Panc1 (cell line): ENCODE measurements at regions not wholly inside any gene's neighbourhood (a gene's known extent, or its start where the extent isn't known, plus 50 kb on each side); places are given as distances from the start of the nearest gene placed in this dataset.

Experiments used
- ATAC-seq: fragments of 200-7000 bp; cut with Tn5 transposase; 2 replicates; pipeline ENCODE4 v1.9.1; 2020; ENCODE audit warnings: mild to moderate bottlenecking, moderate library complexity
- BruUV-seq: library from RNA; stranded (reverse); fragments of 400-500 nt; replicated peaks from 2 replicates; lab custom pipeline; 2021; lab: Mats Ljungman, UMichigan
- CTCF ChIA-PET: fragments of 300-600 bp; sonication (Branson Sonifier 250); formaldehyde crosslinking; loops from one replicate; lab custom pipeline; 2022; ENCODE audit warnings: antibody characterized with exemption; lab: Charles Lee
- POLR2A ChIA-PET: fragments of 300-600 bp; sonication (Branson Sonifier 250); formaldehyde crosslinking; loops from one replicate; lab custom pipeline; 2022; ENCODE audit warnings: antibody characterized with exemption; lab: Charles Lee
- DNase-seq: peaks from one replicate; pipeline ENCODE4 v3.0.0-alpha.2; 2010; ENCODE audit warnings: low read depth, low spot score
- H3K27ac ChIP-seq: 2 replicates; pipeline ENCODE4 v1.5.1; 2011; ENCODE audit warnings: mild to moderate bottlenecking, low read length, inconsistent platforms
- H3K27me3 ChIP-seq: fragments of 200-500 bp; sonication (Bioruptor generic); 2 replicates; pipeline ENCODE4 v1.6.0; 2014; ENCODE audit warnings: low read length, inconsistent platforms; ENCODE audit not compliant: control insufficient read depth, insufficient read depth
- H3K36me3 ChIP-seq: fragments of 200-500 bp; sonication (Bioruptor generic); 2 replicates; pipeline ENCODE4 v1.5.1; 2014; ENCODE audit warnings: inconsistent platforms, mild to moderate bottlenecking, low read length, moderate library complexity; ENCODE audit not compliant: control insufficient read depth, insufficient read depth
- H3K4me1 ChIP-seq: 2 replicates; pipeline ENCODE4 v1.5.1; 2011; ENCODE audit warnings: inconsistent platforms, mild to moderate bottlenecking, low read length, moderate library complexity; ENCODE audit not compliant: control insufficient read depth, insufficient read depth
- H3K4me3 ChIP-seq, 2 experiments: 2 replicates each; pipeline ENCODE4 v1.5.1; 2011 to 2012; ENCODE audit warnings: low read depth in 2 of 2, low read length in 2 of 2, mild to moderate bottlenecking in 2 of 2, inconsistent platforms in 1 of 2, moderate library complexity in 1 of 2
- H3K9me3 ChIP-seq: fragments of 200-500 bp; sonication (Bioruptor generic); 2 replicates; pipeline ENCODE4 v1.5.1; 2014; ENCODE audit warnings: low read depth, mild to moderate bottlenecking, inconsistent platforms, low read length, moderate library complexity; ENCODE audit not compliant: control insufficient read depth, insufficient read depth
- CTCF ChIP-seq: fragments of 450-650 bp; IDR thresholded peaks from 2 replicates; pipeline ENCODE4 v1.5.1; 2017; ENCODE audit warnings: mild to moderate bottlenecking
- POLR2AphosphoS5 ChIP-seq: IDR thresholded peaks from 2 replicates; pipeline ENCODE4 v1.6.1; 2012; ENCODE audit warnings: mild to moderate bottlenecking, low read depth, low read length, moderate library complexity
- SIN3A ChIP-seq: IDR thresholded peaks from 2 replicates; pipeline ENCODE4 v1.6.1; 2012; ENCODE audit warnings: low read depth, mild to moderate bottlenecking, low read length, moderate library complexity, borderline replicate concordance; ENCODE audit not compliant: insufficient read depth
- TCF7L2 ChIP-seq: IDR thresholded peaks from 2 replicates; pipeline ENCODE4 v1.6.1; 2011; ENCODE audit warnings: mild to moderate bottlenecking, low read depth, low read length, inconsistent platforms
- in situ Hi-C: cut with HindIII; loops from 2 replicates; pipeline ENCODE4 v1.10.0; 2016; ENCODE audit warnings: low sequenced_read_pairs, low pct_unique_long_range_greater_than_20kb
- intact Hi-C: fragments of 100-400 bp; cut with micrococcal nuclease; formaldehyde crosslinking; loops from one replicate; pipeline ENCODE4 v1.10.0; 2022; ENCODE audit not compliant: unreplicated experiment
- TF ChIP-seq, protein P1 (sequence below), 2 experiments: IDR thresholded peaks; 2 replicates each; pipeline ENCODE4 v1.6.1; 2011 to 2012; ENCODE audit warnings: low read depth in 2 of 2, control low read depth in 1 of 2, low read length in 1 of 2, mild to moderate bottlenecking in 1 of 2, moderate library complexity in 1 of 2; ENCODE audit not compliant: insufficient read depth in 1 of 2

- Histone ChIP-seq H3K27me3 (no peaks in the 10 kb centered on the region), H3K4me1 (peaks cover 8% of the 10 kb centered on the region), H3K36me3 (no peaks in the 10 kb centered on the region), H3K27ac (no peak overlapping the region), H3K9me3 (no peaks in the 10 kb centered on the region), H3K4me3 (no peak overlapping the region)
- intact Hi-C loops: no loop called here
- ChIA-PET CTCF (no interaction called here), POLR2A (no interaction called here)
- TF ChIP-seq, protein P1, sequence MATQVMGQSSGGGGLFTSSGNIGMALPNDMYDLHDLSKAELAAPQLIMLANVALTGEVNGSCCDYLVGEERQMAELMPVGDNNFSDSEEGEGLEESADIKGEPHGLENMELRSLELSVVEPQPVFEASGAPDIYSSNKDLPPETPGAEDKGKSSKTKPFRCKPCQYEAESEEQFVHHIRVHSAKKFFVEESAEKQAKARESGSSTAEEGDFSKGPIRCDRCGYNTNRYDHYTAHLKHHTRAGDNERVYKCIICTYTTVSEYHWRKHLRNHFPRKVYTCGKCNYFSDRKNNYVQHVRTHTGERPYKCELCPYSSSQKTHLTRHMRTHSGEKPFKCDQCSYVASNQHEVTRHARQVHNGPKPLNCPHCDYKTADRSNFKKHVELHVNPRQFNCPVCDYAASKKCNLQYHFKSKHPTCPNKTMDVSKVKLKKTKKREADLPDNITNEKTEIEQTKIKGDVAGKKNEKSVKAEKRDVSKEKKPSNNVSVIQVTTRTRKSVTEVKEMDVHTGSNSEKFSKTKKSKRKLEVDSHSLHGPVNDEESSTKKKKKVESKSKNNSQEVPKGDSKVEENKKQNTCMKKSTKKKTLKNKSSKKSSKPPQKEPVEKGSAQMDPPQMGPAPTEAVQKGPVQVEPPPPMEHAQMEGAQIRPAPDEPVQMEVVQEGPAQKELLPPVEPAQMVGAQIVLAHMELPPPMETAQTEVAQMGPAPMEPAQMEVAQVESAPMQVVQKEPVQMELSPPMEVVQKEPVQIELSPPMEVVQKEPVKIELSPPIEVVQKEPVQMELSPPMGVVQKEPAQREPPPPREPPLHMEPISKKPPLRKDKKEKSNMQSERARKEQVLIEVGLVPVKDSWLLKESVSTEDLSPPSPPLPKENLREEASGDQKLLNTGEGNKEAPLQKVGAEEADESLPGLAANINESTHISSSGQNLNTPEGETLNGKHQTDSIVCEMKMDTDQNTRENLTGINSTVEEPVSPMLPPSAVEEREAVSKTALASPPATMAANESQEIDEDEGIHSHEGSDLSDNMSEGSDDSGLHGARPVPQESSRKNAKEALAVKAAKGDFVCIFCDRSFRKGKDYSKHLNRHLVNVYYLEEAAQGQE (IDR thresholded peaks at IDR 0.05; ENCODE audit: insufficient read depth in 1 of 2, low read depth in 2 of 2, low read length in 1 of 2): no peak
- no peak for TF ChIP-seq TCF7L2
- no peak for TF ChIP-seq CTCF
- no peak for TF ChIP-seq SIN3A
- TF ChIP-seq POLR2AphosphoS5: no peak
- BruUV-seq: no TSS peak
- DNase-seq: no peak
- in situ Hi-C loops: no loop called here
- no peak for ATAC-seq
These were observed 66.1 kb upstream of the SMOX start for GRCh38 chr20:4082406-4083097.

DNA sequence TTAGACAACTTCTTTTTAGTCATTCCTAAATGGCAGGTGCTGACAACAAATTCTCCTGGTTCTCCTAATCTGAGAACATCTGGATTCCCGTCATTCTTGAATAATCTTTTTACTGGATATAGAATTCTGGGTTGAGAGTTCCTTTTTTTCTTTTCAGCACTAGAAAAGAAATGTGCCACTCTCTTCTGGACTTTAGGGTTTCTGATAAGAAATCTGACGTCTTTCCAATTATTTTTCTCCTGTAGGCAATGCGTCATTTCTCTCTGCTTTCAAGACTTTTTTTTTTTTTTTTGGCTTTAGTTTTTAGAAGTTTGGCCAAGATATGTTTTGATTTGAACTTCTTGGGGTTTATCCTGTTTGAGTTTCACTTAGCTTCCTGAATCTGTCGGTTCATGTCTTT is 66.1 kb upstream of the RNF24 start:
- ChIA-PET CTCF (interaction anchor here (0.7 kb wide), 1 partner anchor 329 kb away, joined by 5 read pairs; no protein-coding TSS in a partner anchor), POLR2A (no interaction called here)
- in situ Hi-C loops: no loop called here
- Histone ChIP-seq H3K4me1 (peaks cover 12% of the 10 kb centered on the region), H3K27ac (no peak overlapping the region), H3K9me3 (no peaks in the 10 kb centered on the region), H3K27me3 (no peaks in the 10 kb centered on the region), H3K4me3 (no peak overlapping the region), H3K36me3 (no peaks in the 10 kb centered on the region)
- TF ChIP-seq TCF7L2: no peak
- TF ChIP-seq, protein P1 (IDR thresholded peaks at IDR 0.05; ENCODE audit: insufficient read depth in 1 of 2, low read depth in 2 of 2, low read length in 1 of 2): no peak
- TF ChIP-seq SIN3A: no peak
- TF ChIP-seq CTCF: no peak
- intact Hi-C loops: no loop called here
- ATAC-seq (no peak), DNase-seq (no peak)
- BruUV-seq: no TSS peak
